MM.1S (cell line): ENCODE measurements at regions not wholly inside any gene's neighbourhood (a gene's known extent, or its start where the extent isn't known, plus 50 kb on each side); places are given as distances from the start of the nearest gene placed in this dataset.

ENCODE experiments used
- DNase-seq: peaks from one replicate; pipeline ENCODE4 v3.0.0-alpha.2; 2015
- H2AFZ ChIP-seq: fragments of 300-600 bp; sonication (generic); 2 replicates; pipeline ENCODE4 v1.6.0; 2016; ENCODE audit warnings: antibody characterized with exemption, low read length
- H3F3A ChIP-seq: fragments of 300-600 bp; sonication (generic); 2 replicates; pipeline ENCODE4 v1.6.1; 2016; ENCODE audit warnings: mild to moderate bottlenecking, antibody characterized with exemption, low read length, moderate library complexity, mixed read lengths; ENCODE audit not compliant: insufficient read depth
- H3K27ac ChIP-seq: fragments of 300-600 bp; sonication (generic); 2 replicates; pipeline ENCODE4 v1.5.1; 2016; ENCODE audit warnings: mild to moderate bottlenecking, low read length
- H3K27me3 ChIP-seq: fragments of 300-600 bp; sonication (generic); replicated peaks from 2 replicates; pipeline ENCODE4 v1.6.0; 2016; ENCODE audit warnings: low read length; ENCODE audit not compliant: insufficient read depth
- H3K36me3 ChIP-seq: fragments of 300-600 bp; sonication (generic); replicated peaks from 2 replicates; pipeline ENCODE4 v1.6.1; 2016; ENCODE audit warnings: mild to moderate bottlenecking, low read length, mixed read lengths; ENCODE audit not compliant: insufficient read depth
- H3K4me1 ChIP-seq: fragments of 300-600 bp; sonication (generic); 2 replicates; pipeline ENCODE4 v1.6.1; 2016; ENCODE audit warnings: low read length, mixed read lengths
- H3K4me2 ChIP-seq: fragments of 300-600 bp; sonication (generic); 2 replicates; pipeline ENCODE4 v1.6.0; 2016; ENCODE audit warnings: low read depth, low read length
- H3K4me3 ChIP-seq: fragments of 300-600 bp; sonication (generic); 2 replicates; pipeline ENCODE4 v1.5.1; 2016; ENCODE audit warnings: low read length, mixed read lengths
- H3K79me2 ChIP-seq: fragments of 300-600 bp; sonication (generic); 2 replicates; pipeline ENCODE4 v1.6.1; 2016; ENCODE audit warnings: mixed run types, low read length, mixed read lengths
- H3K9ac ChIP-seq: fragments of 300-600 bp; sonication (generic); 2 replicates; pipeline ENCODE4 v1.6.1; 2016; ENCODE audit warnings: low read length, mixed read lengths
- H3K9me2 ChIP-seq: fragments of 300-600 bp; sonication (generic); replicated peaks from 2 replicates; pipeline ENCODE4 v1.6.1; 2016; ENCODE audit warnings: mild to moderate bottlenecking, low read length, mixed read lengths; ENCODE audit not compliant: insufficient read depth
- H3K9me3 ChIP-seq: fragments of 300-600 bp; sonication (generic); replicated peaks from 2 replicates; pipeline ENCODE4 v1.6.1; 2016; ENCODE audit warnings: mild to moderate bottlenecking, low read length, mixed read lengths; ENCODE audit not compliant: insufficient read depth
- H4K20me1 ChIP-seq: fragments of 300-600 bp; sonication (generic); 2 replicates; pipeline ENCODE4 v1.6.1; 2016; ENCODE audit warnings: mild to moderate bottlenecking, low read length, moderate library complexity, mixed read lengths; ENCODE audit not compliant: insufficient read depth
- CTCF ChIP-seq: fragments of 300-600 bp; sonication (generic); IDR thresholded peaks from 2 replicates; pipeline ENCODE4 v1.5.1; 2016; ENCODE audit warnings: antibody characterized with exemption, low read length, mixed read lengths
- EZH2 ChIP-seq: fragments of 300-600 bp; sonication (generic); optimal IDR thresholded peaks from 2 replicates; pipeline ENCODE3; 2017; ENCODE audit warnings: low read depth, mild to moderate bottlenecking, antibody characterized with exemption, low read length, mixed read lengths
- EZH2phosphoT487 ChIP-seq: fragments of 300-600 bp; sonication (generic); IDR thresholded peaks from 2 replicates; pipeline ENCODE4 v1.6.1; 2018; ENCODE audit warnings: antibody characterized with exemption, low read length

- TF ChIP-seq EZH2phosphoT487 (no peak), EZH2 (no peak), CTCF (no peak)
- DNase-seq = no peak
- Histone ChIP-seq H2AFZ (no peak overlapping the region), H3K9me3 (no peaks in the 10 kb centered on the region), H3K79me2 (no peaks in the 10 kb centered on the region), H3K9me2 (no peaks in the 10 kb centered on the region), H3K9ac (no peak overlapping the region), H3K36me3 (no peaks in the 10 kb centered on the region), H3K4me3 (no peak overlapping the region), H3F3A (no peaks in the 10 kb centered on the region), H3K27ac (no peak overlapping the region), H3K4me1 (peaks cover 32% of the 10 kb centered on the region), H4K20me1 (no peaks in the 10 kb centered on the region), H3K4me2 (no peak overlapping the region), H3K27me3 (no peaks in the 10 kb centered on the region)
These were observed 95.9 kb upstream of the STT3B start for GRCh38 chr3:31436830-31437229.

- no peak overlapping the region for H3K4me2 ChIP-seq
- H3K9me3 ChIP-seq = no peaks in the 10 kb centered on the region
- peaks cover 37% of the 10 kb centered on the region for H3K4me1 ChIP-seq
- TF ChIP-seq EZH2phosphoT487 = no peak
- H3K9me2 ChIP-seq = no peaks in the 10 kb centered on the region
- no peak overlapping the region for H3K9ac ChIP-seq
- no peaks in the 10 kb centered on the region for H4K20me1 ChIP-seq
- DNase-seq = no peak
- H3K27me3 ChIP-seq = no peaks in the 10 kb centered on the region
- no peaks in the 10 kb centered on the region for H3F3A ChIP-seq
- no peak overlapping the region for H2AFZ ChIP-seq
- no peaks in the 10 kb centered on the region for H3K36me3 ChIP-seq
- no peak overlapping the region for H3K27ac ChIP-seq
- no peak overlapping the region for H3K4me3 ChIP-seq
- H3K79me2 ChIP-seq = no peaks in the 10 kb centered on the region
These were observed 94.0 kb upstream of the STT3B start for GRCh38 chr3:31438742-31439141.

- no peak overlapping the region for H3K9ac ChIP-seq
- H2AFZ ChIP-seq = no peak overlapping the region
- H3K36me3 ChIP-seq = no peaks in the 10 kb centered on the region
- peak overlapping the region; percentile 23 for H3K4me2 ChIP-seq
- H3K4me1 ChIP-seq = peaks cover 43% of the 10 kb centered on the region
- H3K9me3 ChIP-seq = no peaks in the 10 kb centered on the region
- H3K9me2 ChIP-seq = no peaks in the 10 kb centered on the region
- H3F3A ChIP-seq = no peaks in the 10 kb centered on the region
- H3K79me2 ChIP-seq = no peaks in the 10 kb centered on the region
- H4K20me1 ChIP-seq = no peaks in the 10 kb centered on the region
- no peaks in the 10 kb centered on the region for H3K27me3 ChIP-seq
- no peak overlapping the region for H3K4me3 ChIP-seq
- no peak overlapping the region for H3K27ac ChIP-seq
- TF ChIP-seq EZH2 = no peak
- no peak for TF ChIP-seq EZH2phosphoT487
- TF ChIP-seq CTCF = no peak
- DNase-seq = no peak
These were observed 92.6 kb upstream of the STT3B start for GRCh38 chr3:31439890-31440750.

GRCh38 chr3:31440878-31441277 is 91.8 kb upstream of the STT3B start:
- no peaks in the 10 kb centered on the region for H3K36me3 ChIP-seq
- no peaks in the 10 kb centered on the region for H3K27me3 ChIP-seq
- H3K79me2 ChIP-seq = no peaks in the 10 kb centered on the region
- TF ChIP-seq CTCF (no peak), EZH2 (no peak), EZH2phosphoT487 (no peak)
- H4K20me1 ChIP-seq = no peaks in the 10 kb centered on the region
- H3K27ac ChIP-seq = no peak overlapping the region
- H3K9ac ChIP-seq = no peak overlapping the region
- DNase-seq = no peak
- no peak overlapping the region for H3K4me3 ChIP-seq
- peaks cover 50% of the 10 kb centered on the region for H3K4me1 ChIP-seq
- H2AFZ ChIP-seq = no peak overlapping the region
- no peak overlapping the region for H3K4me2 ChIP-seq
- H3K9me3 ChIP-seq = no peaks in the 10 kb centered on the region
- no peaks in the 10 kb centered on the region for H3F3A ChIP-seq
- H3K9me2 ChIP-seq = no peaks in the 10 kb centered on the region
